WERI-Rb-1 (cell line): ENCODE measurements at regions not wholly inside any gene's neighbourhood (a gene's known extent, or its start where the extent isn't known, plus 50 kb on each side); places are given as distances from the start of the nearest gene placed in this dataset.

Experiments used
- DNase-seq: peaks from one replicate; pipeline ENCODE4 v3.0.0-alpha.2; 2020
- H3K27ac ChIP-seq: fragments of 250-450 bp; sonication (Bioruptor Pico); 2 replicates; pipeline ENCODE4 v1.5.1; 2020; ENCODE audit warnings: mild to moderate bottlenecking, moderate library complexity
- H3K27me3 ChIP-seq: fragments of 250-450 bp; sonication (Bioruptor Pico); 2 replicates; pipeline ENCODE4 v1.5.1; 2021; ENCODE audit warnings: mild to moderate bottlenecking, low read depth, moderate library complexity; ENCODE audit not compliant: insufficient read depth, severe bottlenecking
- H3K36me3 ChIP-seq: fragments of 250-450 bp; sonication (Bioruptor Pico); 2 replicates; pipeline ENCODE4 v1.5.1; 2020; ENCODE audit warnings: mild to moderate bottlenecking, moderate library complexity
- H3K4me3 ChIP-seq: 2 replicates; pipeline ENCODE4 v1.5.1; 2011; ENCODE audit warnings: low read depth, mild to moderate bottlenecking, control low read depth, low read length
- H3K9me3 ChIP-seq: fragments of 250-450 bp; sonication (Bioruptor Pico); 2 replicates; pipeline ENCODE4 v1.5.1; 2021; ENCODE audit warnings: mild to moderate bottlenecking, moderate library complexity; ENCODE audit not compliant: severe bottlenecking
- CTCF ChIP-seq: IDR thresholded peaks from 2 replicates; pipeline ENCODE4 v1.5.1; 2011; ENCODE audit warnings: low read depth, mild to moderate bottlenecking, control low read depth, inconsistent platforms, low read length

GRCh38 chr18:71554686-71555085, 989.5 kb downstream of the CBLN2 start:
- H3K36me3 ChIP-seq, result no peaks in the 10 kb centered on the region
- no peaks in the 10 kb centered on the region for H3K9me3 ChIP-seq
- no peak overlapping the region for H3K27ac ChIP-seq
- no peak for DNase-seq
- TF ChIP-seq CTCF, result no peak
- no peaks in the 10 kb centered on the region for H3K27me3 ChIP-seq
- H3K4me3 ChIP-seq, result no peak overlapping the region

- H3K27ac ChIP-seq, result no peak overlapping the region
- H3K36me3 ChIP-seq, result no peaks in the 10 kb centered on the region
- DNase-seq, result no peak
- H3K4me3 ChIP-seq, result no peak overlapping the region
- no peak for TF ChIP-seq CTCF
- H3K27me3 ChIP-seq, result no peaks in the 10 kb centered on the region
- no peaks in the 10 kb centered on the region for H3K9me3 ChIP-seq
Measured at GRCh38 chr18:71541643-71542042, 1002.5 kb downstream of the CBLN2 start.

GRCh38 chr18:71529703-71530303, 1014.3 kb downstream of the CBLN2 start:
- H3K27ac ChIP-seq, result no peak overlapping the region
- no peaks in the 10 kb centered on the region for H3K9me3 ChIP-seq
- DNase-seq, result no peak
- H3K36me3 ChIP-seq, result no peaks in the 10 kb centered on the region
- H3K27me3 ChIP-seq, result no peaks in the 10 kb centered on the region
- no peak for TF ChIP-seq CTCF
- H3K4me3 ChIP-seq, result no peak overlapping the region

- Histone ChIP-seq H3K9me3 (no peaks in the 10 kb centered on the region), H3K27me3 (no peaks in the 10 kb centered on the region), H3K36me3 (no peaks in the 10 kb centered on the region), H3K4me3 (no peak overlapping the region), H3K27ac (no peak overlapping the region)
- TF ChIP-seq CTCF, result no peak
- no peak for DNase-seq
Measured at GRCh38 chr18:71523483-71524435, 1020.4 kb downstream of the CBLN2 start.

GRCh38 chr18:71505526-71505925, 1038.6 kb downstream of the CBLN2 start:
- Histone ChIP-seq H3K9me3 (no peaks in the 10 kb centered on the region), H3K27ac (no peak overlapping the region), H3K27me3 (no peaks in the 10 kb centered on the region), H3K4me3 (no peak overlapping the region), H3K36me3 (no peaks in the 10 kb centered on the region)
- no peak for DNase-seq
- no peak for TF ChIP-seq CTCF
